ENCODE measurements at regions not wholly inside any gene's neighbourhood (a gene's known extent, or its start where the extent isn't known, plus 50 kb on each side); places are given as distances from the start of the nearest gene placed in this dataset.
A peak's percentile ranks its signal among the peaks of the same experiment; 100 is the strongest.

DNA sequence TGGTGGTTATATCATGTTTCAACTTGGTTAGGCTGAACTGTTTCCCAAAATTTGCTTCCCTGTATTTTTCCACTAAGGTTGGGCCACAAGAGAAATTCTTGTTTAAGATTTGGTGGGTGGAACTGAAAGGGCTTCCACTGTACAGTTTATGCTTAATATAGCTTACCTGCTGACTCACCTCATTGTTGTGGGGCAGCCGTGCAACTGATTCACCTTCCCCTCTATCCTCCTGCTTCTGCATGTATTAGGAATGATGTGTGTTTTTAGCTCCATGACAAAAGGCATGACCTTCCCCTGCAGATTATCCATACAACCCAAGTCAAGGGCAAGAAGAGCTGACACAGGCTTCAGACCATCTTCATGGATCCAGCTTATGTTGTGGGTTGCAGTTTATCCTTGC lies 98.4 kb upstream of the GULP1 start:
- Histone ChIP-seq H3K4me1 (ENCODE audit: control insufficient read depth, insufficient read depth, low read length) (no peaks in the 10 kb centered on the region), H2BK5ac (ENCODE audit: low read depth, low read length, poor library complexity, severe bottlenecking) (no peak overlapping the region), H4K5ac (ENCODE audit: low read depth, low read length) (no peak overlapping the region), H3K56ac (ENCODE audit: extremely low read depth, insufficient read depth, low read length) (no peak overlapping the region), H4K8ac (ENCODE audit: low read depth in 2 of 2, low read length in 2 of 2) (peak overlapping the region in 1 of 2 experiments; percentile 4; a peak in 1 of 4 replicates), H3K23ac (ENCODE audit: low read depth, low read length) (peak overlapping the region; percentile 75; the same call in 1 of the 2 replicates), H3K14ac (replicated peaks; ENCODE audit: low read depth, low read length) (0 out of 2 replicates have a peak overlapping the region, but pooled peaks have one; percentile 59), H3K27ac (ENCODE audit: insufficient read depth, low read length) (no peak overlapping the region), H3K18ac (ENCODE audit: low read depth, low read length) (no peak overlapping the region), H4K91ac (ENCODE audit: insufficient read depth, low read depth, low read length) (peak overlapping the region; percentile 12), H3K9me1 (ENCODE audit: insufficient read depth, low read length) (peaks cover 4% of the 10 kb centered on the region; the same call in 1 of the 2 replicates), H2BK120ac (ENCODE audit: low read depth, low read length) (0 out of 2 replicates have a peak overlapping the region, but pooled peaks have one; percentile 23), H2BK20ac (ENCODE audit: low read depth, low read length) (no peak overlapping the region), H3K36me3 (ENCODE audit: control insufficient read depth, insufficient read depth, low read length) (no peaks in the 10 kb centered on the region), H4K20me1 (ENCODE audit: insufficient read depth, low read length) (no peaks in the 10 kb centered on the region), H3K27me3 (ENCODE audit: control insufficient read depth, insufficient read depth, low read length) (no peaks in the 10 kb centered on the region), H2BK15ac (ENCODE audit: low read depth, low read length) (0 out of 3 replicates have a peak overlapping the region, but pooled peaks have one; percentile 84), H2AFZ (replicated peaks; ENCODE audit: low read length, poor library complexity) (peak overlapping the region; percentile 43), H3K4ac (ENCODE audit: low read depth, low read length) (peak overlapping the region; percentile 50), H2AK5ac (ENCODE audit: low read depth, low read length) (no peak overlapping the region), H3K4me2 (ENCODE audit: low read depth, low read length) (no peak overlapping the region), H3K4me3 (ENCODE audit: insufficient read depth, low read depth, low read length) (no peak overlapping the region), H3K9me3 (ENCODE audit: control insufficient read depth, insufficient read depth, low read length) (no peaks in the 10 kb centered on the region), H3K9ac (ENCODE audit: low read depth, low read length) (no peak overlapping the region), H3K79me1 (ENCODE audit: low read depth in 1 of 2, low read length in 2 of 2) (no peaks in the 10 kb centered on the region), H2AK9ac (replicated peaks; ENCODE audit: low read depth, low read length, poor library complexity) (peak overlapping the region; percentile 65)
- WGBS, 2 experiments (ENCODE audit: extremely low coverage in 2 of 2, insufficient read length in 1 of 2) = no CpG with 5 or more reads among the region's 1 CpG
- dilution Hi-C loops (cut with HindIII; ENCODE audit: low sequenced_read_pairs, unreplicated experiment) = no loop called here
- in situ Hi-C loops (cut with MboI; ENCODE audit: low sequenced_read_pairs) = no loop called here
- ChIA-PET POLR2A (ENCODE audit: unreplicated experiment) (no interaction called here), CTCF (no interaction called here)
- no TSS peak for BruUV-seq (replicated peaks)
- TF ChIP-seq SMC3 (IDR thresholded peaks at IDR 0.05; ENCODE audit: low read depth, low read length) = no peak
- no peak for TF ChIP-seq RFX5 (IDR thresholded peaks at IDR 0.05; ENCODE audit: low read depth, low read length)
- no peak for TF ChIP-seq FOS (IDR thresholded peaks at IDR 0.05; ENCODE audit: low read depth, low read length)
- TF ChIP-seq, protein P1, sequence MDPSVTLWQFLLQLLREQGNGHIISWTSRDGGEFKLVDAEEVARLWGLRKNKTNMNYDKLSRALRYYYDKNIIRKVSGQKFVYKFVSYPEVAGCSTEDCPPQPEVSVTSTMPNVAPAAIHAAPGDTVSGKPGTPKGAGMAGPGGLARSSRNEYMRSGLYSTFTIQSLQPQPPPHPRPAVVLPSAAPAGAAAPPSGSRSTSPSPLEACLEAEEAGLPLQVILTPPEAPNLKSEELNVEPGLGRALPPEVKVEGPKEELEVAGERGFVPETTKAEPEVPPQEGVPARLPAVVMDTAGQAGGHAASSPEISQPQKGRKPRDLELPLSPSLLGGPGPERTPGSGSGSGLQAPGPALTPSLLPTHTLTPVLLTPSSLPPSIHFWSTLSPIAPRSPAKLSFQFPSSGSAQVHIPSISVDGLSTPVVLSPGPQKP (IDR thresholded peaks at IDR 0.05; ENCODE audit: borderline replicate concordance, low read depth, low read length) = no peak
- TF ChIP-seq, protein P2, sequence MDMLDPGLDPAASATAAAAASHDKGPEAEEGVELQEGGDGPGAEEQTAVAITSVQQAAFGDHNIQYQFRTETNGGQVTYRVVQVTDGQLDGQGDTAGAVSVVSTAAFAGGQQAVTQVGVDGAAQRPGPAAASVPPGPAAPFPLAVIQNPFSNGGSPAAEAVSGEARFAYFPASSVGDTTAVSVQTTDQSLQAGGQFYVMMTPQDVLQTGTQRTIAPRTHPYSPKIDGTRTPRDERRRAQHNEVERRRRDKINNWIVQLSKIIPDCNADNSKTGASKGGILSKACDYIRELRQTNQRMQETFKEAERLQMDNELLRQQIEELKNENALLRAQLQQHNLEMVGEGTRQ (IDR thresholded peaks at IDR 0.05; ENCODE audit: low read depth, low read length) = no peak
- TF ChIP-seq MXI1 (IDR thresholded peaks at IDR 0.05; ENCODE audit: borderline replicate concordance, low read depth, low read length) = no peak
- TF ChIP-seq RAD21 (IDR thresholded peaks at IDR 0.05; ENCODE audit: low read length) = no peak
- no peak for TF ChIP-seq CEBPB (IDR thresholded peaks at IDR 0.05; ENCODE audit: low read depth, low read length)
- TF ChIP-seq, protein P3, sequence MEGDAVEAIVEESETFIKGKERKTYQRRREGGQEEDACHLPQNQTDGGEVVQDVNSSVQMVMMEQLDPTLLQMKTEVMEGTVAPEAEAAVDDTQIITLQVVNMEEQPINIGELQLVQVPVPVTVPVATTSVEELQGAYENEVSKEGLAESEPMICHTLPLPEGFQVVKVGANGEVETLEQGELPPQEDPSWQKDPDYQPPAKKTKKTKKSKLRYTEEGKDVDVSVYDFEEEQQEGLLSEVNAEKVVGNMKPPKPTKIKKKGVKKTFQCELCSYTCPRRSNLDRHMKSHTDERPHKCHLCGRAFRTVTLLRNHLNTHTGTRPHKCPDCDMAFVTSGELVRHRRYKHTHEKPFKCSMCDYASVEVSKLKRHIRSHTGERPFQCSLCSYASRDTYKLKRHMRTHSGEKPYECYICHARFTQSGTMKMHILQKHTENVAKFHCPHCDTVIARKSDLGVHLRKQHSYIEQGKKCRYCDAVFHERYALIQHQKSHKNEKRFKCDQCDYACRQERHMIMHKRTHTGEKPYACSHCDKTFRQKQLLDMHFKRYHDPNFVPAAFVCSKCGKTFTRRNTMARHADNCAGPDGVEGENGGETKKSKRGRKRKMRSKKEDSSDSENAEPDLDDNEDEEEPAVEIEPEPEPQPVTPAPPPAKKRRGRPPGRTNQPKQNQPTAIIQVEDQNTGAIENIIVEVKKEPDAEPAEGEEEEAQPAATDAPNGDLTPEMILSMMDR (conservative IDR thresholded peaks at IDR 0.05; ENCODE audit: low read depth, low read length) = no peak
- no peak for TF ChIP-seq CHD1 (IDR thresholded peaks at IDR 0.05; ENCODE audit: low read depth, low read length)
- no peak for TF ChIP-seq MAZ (IDR thresholded peaks at IDR 0.05; ENCODE audit: borderline replicate concordance, low read depth, low read length)
- no peak for TF ChIP-seq MAFK (IDR thresholded peaks at IDR 0.05; ENCODE audit: low read depth, low read length)
- no peak for TF ChIP-seq POLR2A (IDR thresholded peaks at IDR 0.05; ENCODE audit: low read depth, low read length)
- no peak for TF ChIP-seq RCOR1 (IDR thresholded peaks at IDR 0.05; ENCODE audit: insufficient replicate concordance, low read length)
- TF ChIP-seq BHLHE40 (IDR thresholded peaks at IDR 0.05; ENCODE audit: low read depth, low read length) = no peak
- no peak for TF ChIP-seq NFE2L2 (IDR thresholded peaks at IDR 0.05; ENCODE audit: low read depth, low read length)
- intact Hi-C loops (cut with micrococcal nuclease) = no loop called here
- DNase-seq = peak; percentile 4
- no peak for ATAC-seq (ENCODE audit: low read depth)
